ENCODE measurements at regions not wholly inside any gene's neighbourhood (a gene's known extent, or its start where the extent isn't known, plus 50 kb on each side); places are given as distances from the start of the nearest gene placed in this dataset.

DNA sequence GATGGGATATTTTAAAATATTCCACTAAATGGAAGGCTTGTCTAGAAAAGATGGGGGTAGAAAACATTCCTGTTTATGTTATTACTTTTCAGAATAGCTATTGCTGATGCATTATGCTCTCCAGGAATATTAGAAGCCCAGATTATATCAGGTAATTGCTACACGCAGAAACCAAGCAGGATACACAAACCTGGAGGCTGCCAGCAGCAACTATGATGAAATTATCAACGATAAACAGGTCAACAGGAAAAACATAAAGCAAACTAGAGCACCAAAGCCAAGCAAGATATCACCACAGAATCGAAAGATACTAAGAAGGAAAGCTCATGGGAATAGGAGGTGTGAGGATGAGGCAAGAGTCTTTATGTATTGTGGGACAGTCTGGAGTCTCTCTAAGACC lies 113.2 kb upstream of the SPATS2L start:
- Histone ChIP-seq H2AFZ (ENCODE audit: insufficient read depth, low read length, poor library complexity) (no peak overlapping the region), H4K91ac (ENCODE audit: low read depth, low read length) (no peak overlapping the region), H3K18ac (ENCODE audit: low read length) (no peak overlapping the region), H3K4me3 (ENCODE audit: low read depth, low read length) (no peak overlapping the region), H3K4me1 (ENCODE audit: control insufficient read depth in 1 of 2, insufficient read depth in 2 of 2, low read length in 2 of 2) (peaks cover 0 to 2% of the 10 kb centered on the region in 2 experiments), H2BK5ac (ENCODE audit: low read depth, low read length, poor library complexity) (no peak overlapping the region), H4K8ac (ENCODE audit: low read depth, low read length) (no peak overlapping the region), H3K4me2 (ENCODE audit: low read length) (no peak overlapping the region), H3K9ac (ENCODE audit: low read length) (no peak overlapping the region), H2BK12ac (ENCODE audit: low read length) (no peak overlapping the region), H3K14ac (ENCODE audit: low read length) (no peak overlapping the region), H3K27me3 (ENCODE audit: insufficient read depth, low read length) (no peaks in the 10 kb centered on the region), H3K36me3 (ENCODE audit: control insufficient read depth in 1 of 2, insufficient read depth in 2 of 2, low read length in 2 of 2) (no peaks in the 10 kb centered on the region), H3K9me3 (ENCODE audit: insufficient read depth, low read depth, low read length) (no peaks in the 10 kb centered on the region), H2AK5ac (ENCODE audit: low read length) (no peak overlapping the region), H3K79me2 (ENCODE audit: control insufficient read depth, insufficient read depth, low read length, poor library complexity) (no peaks in the 10 kb centered on the region), H3K4ac (ENCODE audit: low read depth, low read length) (no peak overlapping the region), H3K27ac (ENCODE audit: low read depth, low read length) (no peak overlapping the region), H4K12ac (ENCODE audit: low read depth, low read length) (no peak overlapping the region), H3K23ac (ENCODE audit: low read length) (no peak overlapping the region), H3K79me1 (ENCODE audit: low read length) (peaks cover 4% of the 10 kb centered on the region), H2BK120ac (ENCODE audit: insufficient read depth, low read length, poor library complexity) (no peak overlapping the region)
- WGBS (ENCODE audit: extremely low coverage, insufficient coverage, insufficient read length): no CpG with 5 or more reads among the region's 3 CpGs
- peak in 1 of 2 donors; percentile 70 for DNase-seq

DNA sequence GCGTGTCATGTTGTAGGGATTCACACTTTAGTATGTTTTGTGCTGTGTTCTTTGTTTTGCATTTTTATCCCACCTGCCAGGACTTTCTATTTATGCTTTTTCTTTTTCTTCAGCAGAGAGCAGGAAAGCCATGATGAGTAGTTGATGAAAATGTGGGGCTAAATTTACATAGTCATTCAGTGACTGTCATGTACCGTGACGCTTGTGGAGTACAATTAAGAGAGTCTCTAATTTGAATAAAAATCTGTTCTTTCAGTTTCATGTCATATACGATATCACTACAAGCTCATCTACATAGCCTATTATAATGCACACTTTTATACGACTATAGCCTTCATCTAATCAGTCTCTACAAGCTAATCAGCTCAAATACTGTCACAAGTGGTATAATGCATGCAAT lies 112.7 kb upstream of the SPATS2L start:
- Histone ChIP-seq H4K8ac (ENCODE audit: low read depth, low read length) (no peak overlapping the region), H2BK12ac (ENCODE audit: low read length) (no peak overlapping the region), H3K36me3 (ENCODE audit: control insufficient read depth in 1 of 2, insufficient read depth in 2 of 2, low read length in 2 of 2) (no peaks in the 10 kb centered on the region), H3K27ac (ENCODE audit: low read depth, low read length) (no peak overlapping the region), H4K12ac (ENCODE audit: low read depth, low read length) (no peak overlapping the region), H3K9me3 (ENCODE audit: insufficient read depth, low read depth, low read length) (no peaks in the 10 kb centered on the region), H3K27me3 (ENCODE audit: insufficient read depth, low read length) (no peaks in the 10 kb centered on the region), H2AK5ac (ENCODE audit: low read length) (no peak overlapping the region), H2AFZ (ENCODE audit: insufficient read depth, low read length, poor library complexity) (no peak overlapping the region), H2BK120ac (ENCODE audit: insufficient read depth, low read length, poor library complexity) (no peak overlapping the region), H3K79me1 (ENCODE audit: low read length) (peaks cover 4% of the 10 kb centered on the region), H4K91ac (ENCODE audit: low read depth, low read length) (no peak overlapping the region), H3K79me2 (ENCODE audit: control insufficient read depth, insufficient read depth, low read length, poor library complexity) (no peaks in the 10 kb centered on the region), H3K4me3 (ENCODE audit: low read depth, low read length) (no peak overlapping the region), H3K9ac (ENCODE audit: low read length) (no peak overlapping the region), H3K4me1 (ENCODE audit: control insufficient read depth in 1 of 2, insufficient read depth in 2 of 2, low read length in 2 of 2) (peaks cover 0 to 2% of the 10 kb centered on the region in 2 experiments), H3K4ac (ENCODE audit: low read depth, low read length) (no peak overlapping the region), H2BK5ac (ENCODE audit: low read depth, low read length, poor library complexity) (no peak overlapping the region), H3K18ac (ENCODE audit: low read length) (no peak overlapping the region), H3K23ac (ENCODE audit: low read length) (no peak overlapping the region), H3K4me2 (ENCODE audit: low read length) (no peak overlapping the region), H3K14ac (ENCODE audit: low read length) (no peak overlapping the region)
- WGBS (ENCODE audit: extremely low coverage, insufficient coverage, insufficient read length): no CpG with 5 or more reads among the region's 5 CpGs
- DNase-seq: no peak

DNA sequence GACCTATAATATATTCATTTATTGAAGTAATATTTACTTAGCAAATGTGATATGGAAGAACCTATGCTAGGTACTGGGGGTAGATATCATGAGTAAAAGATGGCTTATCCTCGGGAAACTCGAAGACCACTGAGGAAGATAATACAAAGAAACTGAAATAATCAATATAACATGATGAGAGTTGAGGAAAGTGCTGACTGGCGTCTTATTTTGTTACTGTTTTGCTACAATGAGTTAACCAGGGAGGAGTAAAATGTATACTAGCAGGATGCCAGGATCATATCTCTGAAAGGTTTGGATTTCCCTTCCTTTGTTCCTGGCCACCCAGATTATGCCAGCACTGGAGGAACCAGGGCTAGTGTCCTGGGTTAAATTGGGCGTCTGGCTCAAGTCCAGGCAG lies 111.7 kb upstream of the SPATS2L start:
- H2AK5ac ChIP-seq (ENCODE audit: low read length): no peak overlapping the region
- no peak overlapping the region for H2BK12ac ChIP-seq (ENCODE audit: low read length)
- no peak overlapping the region for H3K23ac ChIP-seq (ENCODE audit: low read length)
- H3K79me2 ChIP-seq (ENCODE audit: control insufficient read depth, insufficient read depth, low read length, poor library complexity): no peaks in the 10 kb centered on the region
- no peak overlapping the region for H3K9ac ChIP-seq (ENCODE audit: low read length)
- no peak for DNase-seq
- no CpG with 5 or more reads among the region's 4 CpGs for WGBS (ENCODE audit: extremely low coverage, insufficient coverage, insufficient read length)
- H2AFZ ChIP-seq (ENCODE audit: insufficient read depth, low read length, poor library complexity): no peak overlapping the region
- H2BK5ac ChIP-seq (ENCODE audit: low read depth, low read length, poor library complexity): no peak overlapping the region
- H3K9me3 ChIP-seq (ENCODE audit: insufficient read depth, low read depth, low read length): no peaks in the 10 kb centered on the region
- peaks cover 6% of the 10 kb centered on the region for H3K79me1 ChIP-seq (ENCODE audit: low read length)
- no peaks in the 10 kb centered on the region for H3K27me3 ChIP-seq (ENCODE audit: insufficient read depth, low read length)
- H4K8ac ChIP-seq (ENCODE audit: low read depth, low read length): no peak overlapping the region
- H3K27ac ChIP-seq (ENCODE audit: low read depth, low read length): no peak overlapping the region
- H3K14ac ChIP-seq (ENCODE audit: low read length): no peak overlapping the region
- no peak overlapping the region for H4K12ac ChIP-seq (ENCODE audit: low read depth, low read length)
- H4K91ac ChIP-seq (ENCODE audit: low read depth, low read length): no peak overlapping the region
- H3K4ac ChIP-seq (ENCODE audit: low read depth, low read length): no peak overlapping the region
- H3K18ac ChIP-seq (ENCODE audit: low read length): no peak overlapping the region
- H3K4me1 ChIP-seq (ENCODE audit: control insufficient read depth in 1 of 2, insufficient read depth in 2 of 2, low read length in 2 of 2): peaks cover 0 to 2% of the 10 kb centered on the region in 2 experiments
- H3K4me3 ChIP-seq (ENCODE audit: low read depth, low read length): no peak overlapping the region
- H3K4me2 ChIP-seq (ENCODE audit: low read length): no peak overlapping the region
- H3K36me3 ChIP-seq (ENCODE audit: control insufficient read depth in 1 of 2, insufficient read depth in 2 of 2, low read length in 2 of 2): no peaks in the 10 kb centered on the region
- no peak overlapping the region for H2BK120ac ChIP-seq (ENCODE audit: insufficient read depth, low read length, poor library complexity)

DNA sequence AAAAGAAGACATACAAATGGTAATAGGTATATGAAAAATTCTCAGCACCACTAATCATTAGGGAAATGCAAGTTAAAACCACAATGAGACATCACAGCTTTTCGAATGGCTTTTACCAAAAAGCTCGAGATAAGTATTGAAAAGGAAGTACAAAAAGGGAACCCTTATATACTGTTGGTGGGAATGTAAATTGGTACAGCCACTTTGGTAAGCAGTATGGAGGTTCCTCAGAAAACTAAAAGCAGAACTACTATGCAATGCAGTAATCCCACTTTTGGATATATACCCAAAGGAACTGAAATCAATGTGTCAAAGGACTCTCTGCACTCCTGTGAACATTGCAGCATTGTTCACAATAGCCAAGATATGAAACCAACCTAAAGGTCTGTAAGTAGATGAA lies 107.5 kb upstream of the SPATS2L start:
- peaks cover 4% of the 10 kb centered on the region for H3K79me1 ChIP-seq (ENCODE audit: low read length)
- no peak overlapping the region for H3K18ac ChIP-seq (ENCODE audit: low read length)
- no CpG with 5 or more reads among the region's 2 CpGs for WGBS (ENCODE audit: extremely low coverage, insufficient coverage, insufficient read length)

More for the DNA sequence above, 107.5 kb upstream of the SPATS2L start:
- Histone ChIP-seq H3K23ac (ENCODE audit: low read length) (no peak overlapping the region), H3K27ac (ENCODE audit: low read depth, low read length) (no peak overlapping the region), H4K12ac (ENCODE audit: low read depth, low read length) (no peak overlapping the region), H3K4me3 (ENCODE audit: low read depth, low read length) (no peak overlapping the region), H2AK5ac (ENCODE audit: low read length) (no peak overlapping the region), H3K9me3 (ENCODE audit: insufficient read depth, low read depth, low read length) (no peaks in the 10 kb centered on the region), H2BK120ac (ENCODE audit: insufficient read depth, low read length, poor library complexity) (no peak overlapping the region), H3K27me3 (ENCODE audit: insufficient read depth, low read length) (no peaks in the 10 kb centered on the region), H3K4me1 (ENCODE audit: control insufficient read depth in 1 of 2, insufficient read depth in 2 of 2, low read length in 2 of 2) (peaks cover 0 to 1% of the 10 kb centered on the region in 2 experiments), H3K9ac (ENCODE audit: low read length) (no peak overlapping the region), H4K8ac (ENCODE audit: low read depth, low read length) (no peak overlapping the region), H3K4ac (ENCODE audit: low read depth, low read length) (no peak overlapping the region), H3K4me2 (ENCODE audit: low read length) (no peak overlapping the region), H3K14ac (ENCODE audit: low read length) (no peak overlapping the region), H2BK12ac (ENCODE audit: low read length) (no peak overlapping the region), H3K79me2 (ENCODE audit: control insufficient read depth, insufficient read depth, low read length, poor library complexity) (no peaks in the 10 kb centered on the region), H2BK5ac (ENCODE audit: low read depth, low read length, poor library complexity) (no peak overlapping the region), H4K91ac (ENCODE audit: low read depth, low read length) (no peak overlapping the region), H3K36me3 (ENCODE audit: control insufficient read depth in 1 of 2, insufficient read depth in 2 of 2, low read length in 2 of 2) (no peaks in the 10 kb centered on the region), H2AFZ (ENCODE audit: insufficient read depth, low read length, poor library complexity) (no peak overlapping the region)
- DNase-seq: no peak
